ENCODE measurements at regions not wholly inside any gene's neighbourhood (a gene's known extent, or its start where the extent isn't known, plus 50 kb on each side); places are given as distances from the start of the nearest gene placed in this dataset.

GRCh38 chr15:91668370-91668769 lies 185.1 kb upstream of the SLCO3A1 start:
- no peak for DNase-seq (ENCODE audit: low read depth)
- no peak for TF ChIP-seq CTCF (IDR thresholded peaks at IDR 0.05; ENCODE audit: low read depth, low read length, missing control alignments)
- in situ Hi-C loops (cut with HindIII; ENCODE audit: low sequenced_read_pairs): no loop called here
- no peak overlapping the region for H3K4me3 ChIP-seq (ENCODE audit: low read depth, low read length)

GRCh38 chr15:91670108-91670507 lies 183.4 kb upstream of the SLCO3A1 start:
- DNase-seq (ENCODE audit: low read depth): no peak
- TF ChIP-seq CTCF (IDR thresholded peaks at IDR 0.05; ENCODE audit: low read depth, low read length, missing control alignments): no peak
- no peak overlapping the region for H3K4me3 ChIP-seq (ENCODE audit: low read depth, low read length)
- in situ Hi-C loops (cut with HindIII; ENCODE audit: low sequenced_read_pairs): no loop called here

GRCh38 chr15:91678003-91678402 lies 175.5 kb upstream of the SLCO3A1 start:
- no peak overlapping the region for H3K4me3 ChIP-seq (ENCODE audit: low read depth, low read length)
- no peak for TF ChIP-seq CTCF (IDR thresholded peaks at IDR 0.05; ENCODE audit: low read depth, low read length, missing control alignments)
- in situ Hi-C loops (cut with HindIII; ENCODE audit: low sequenced_read_pairs): no loop called here
- DNase-seq (ENCODE audit: low read depth): no peak

GRCh38 chr15:91679447-91679846 lies 174.1 kb upstream of the SLCO3A1 start:
- in situ Hi-C loops (cut with HindIII; ENCODE audit: low sequenced_read_pairs): no loop called here
- no peak for DNase-seq (ENCODE audit: low read depth)
- TF ChIP-seq CTCF (IDR thresholded peaks at IDR 0.05; ENCODE audit: low read depth, low read length, missing control alignments): no peak
- no peak overlapping the region for H3K4me3 ChIP-seq (ENCODE audit: low read depth, low read length)

GRCh38 chr15:91685436-91685835 lies 168.1 kb upstream of the SLCO3A1 start:
- TF ChIP-seq CTCF (IDR thresholded peaks at IDR 0.05; ENCODE audit: low read depth, low read length, missing control alignments): no peak
- DNase-seq (ENCODE audit: low read depth): no peak
- in situ Hi-C loops (cut with HindIII; ENCODE audit: low sequenced_read_pairs): no loop called here
- no peak overlapping the region for H3K4me3 ChIP-seq (ENCODE audit: low read depth, low read length)

- in situ Hi-C loops (cut with HindIII; ENCODE audit: low sequenced_read_pairs): no loop called here
- TF ChIP-seq CTCF (IDR thresholded peaks at IDR 0.05; ENCODE audit: low read depth, low read length, missing control alignments): no peak
These were observed 164.7 kb upstream of the SLCO3A1 start for GRCh38 chr15:91688811-91689210.

GRCh38 chr15:91689377-91689776 lies 164.1 kb upstream of the SLCO3A1 start:
- TF ChIP-seq CTCF (IDR thresholded peaks at IDR 0.05; ENCODE audit: low read depth, low read length, missing control alignments): no peak
- in situ Hi-C loops (cut with HindIII; ENCODE audit: low sequenced_read_pairs): no loop called here
- no peak for DNase-seq (ENCODE audit: low read depth)
- H3K4me3 ChIP-seq (ENCODE audit: low read depth, low read length): no peak overlapping the region

More at GRCh38 chr15:91688811-91689210, 164.7 kb upstream of the SLCO3A1 start:
- H3K4me3 ChIP-seq (ENCODE audit: low read depth, low read length): no peak overlapping the region
- no peak for DNase-seq (ENCODE audit: low read depth)
